ENCODE measurements at regions not wholly inside any gene's neighbourhood (a gene's known extent, or its start where the extent isn't known, plus 50 kb on each side); places are given as distances from the start of the nearest gene placed in this dataset.

GRCh38 chr10:78844960-78845607 is 223.7 kb upstream of the ZMIZ1 start:
- H3K79me2 ChIP-seq (ENCODE audit: insufficient read depth): no peaks in the 10 kb centered on the region
- H3K4me2 ChIP-seq: no peak overlapping the region
- ChIA-PET POLR2A (no interaction called here), CTCF (interaction anchor here (0.7 kb wide), 1 partner anchor 130 kb away, joined by 4 read pairs; no protein-coding TSS in a partner anchor)
- WGBS (ENCODE audit: low lambda C conversion rate): 73% methylated on average over 10 of the region's 10 CpGs
- H3K27me3 ChIP-seq (ENCODE audit: insufficient read depth): no peaks in the 10 kb centered on the region
- H3K36me3 ChIP-seq (replicated peaks in 1 of 2; ENCODE audit: control insufficient read depth in 1 of 2, insufficient read depth in 2 of 2, low read length in 1 of 2): no peaks in the 10 kb centered on the region
- DNase-seq: no peak
- H3K9me3 ChIP-seq: no peaks in the 10 kb centered on the region
- no peak overlapping the region for H3K9ac ChIP-seq
- H3K4me1 ChIP-seq (ENCODE audit: control insufficient read depth in 1 of 2, insufficient read depth in 2 of 2, low read depth in 1 of 2, low read length in 1 of 2): peaks cover 0 to 33% of the 10 kb centered on the region in 2 experiments; a peak in 1 of 4 replicates
- no peaks in the 10 kb centered on the region for H3K9me2 ChIP-seq
- no peak for TF ChIP-seq RXRA (IDR thresholded peaks at IDR 0.05; ENCODE audit: borderline replicate concordance, low read depth)
- TF ChIP-seq RAD21 (IDR thresholded peaks at IDR 0.05; ENCODE audit: low read length): peak; percentile 43
- H4K20me1 ChIP-seq (ENCODE audit: insufficient read depth): no peaks in the 10 kb centered on the region
- no peak overlapping the region for H3K4me3 ChIP-seq (ENCODE audit: low read depth in 2 of 2, low read length in 1 of 2)
- no peak overlapping the region for H3K27ac ChIP-seq (ENCODE audit: low read depth in 2 of 2, low read length in 1 of 2)
- H2AFZ ChIP-seq (ENCODE audit: low read depth): no peak overlapping the region
- no peaks in the 10 kb centered on the region for H3F3A ChIP-seq (replicated peaks; ENCODE audit: insufficient read depth)

GRCh38 chr10:78846071-78846470 is 222.7 kb upstream of the ZMIZ1 start:
- Histone ChIP-seq H3K27ac (ENCODE audit: low read depth in 2 of 2, low read length in 1 of 2) (no peak overlapping the region), H4K20me1 (ENCODE audit: insufficient read depth) (no peaks in the 10 kb centered on the region), H3K9me3 (no peaks in the 10 kb centered on the region), H3K79me2 (ENCODE audit: insufficient read depth) (no peaks in the 10 kb centered on the region), H3K9ac (no peak overlapping the region), H3K4me2 (no peak overlapping the region), H3K4me3 (ENCODE audit: low read depth in 2 of 2, low read length in 1 of 2) (no peak overlapping the region), H3F3A (replicated peaks; ENCODE audit: insufficient read depth) (no peaks in the 10 kb centered on the region), H2AFZ (ENCODE audit: low read depth) (no peak overlapping the region), H3K9me2 (no peaks in the 10 kb centered on the region), H3K36me3 (replicated peaks in 1 of 2; ENCODE audit: control insufficient read depth in 1 of 2, insufficient read depth in 2 of 2, low read length in 1 of 2) (no peaks in the 10 kb centered on the region), H3K4me1 (ENCODE audit: control insufficient read depth in 1 of 2, insufficient read depth in 2 of 2, low read depth in 1 of 2, low read length in 1 of 2) (peaks cover 0 to 33% of the 10 kb centered on the region in 2 experiments; a peak in 1 of 4 replicates), H3K27me3 (ENCODE audit: insufficient read depth) (no peaks in the 10 kb centered on the region)
- 64% methylated on average over 5 of the region's 5 CpGs for WGBS (ENCODE audit: low lambda C conversion rate)
- TF ChIP-seq SMC3 (IDR thresholded peaks at IDR 0.05; ENCODE audit: low read depth, low read length): no peak
- TF ChIP-seq SIN3A (IDR thresholded peaks at IDR 0.05; ENCODE audit: borderline replicate concordance, low read depth, low read length): no peak
- TF ChIP-seq RFX5 (IDR thresholded peaks at IDR 0.05; ENCODE audit: low read length): no peak
- no peak for TF ChIP-seq TCF12 (IDR thresholded peaks at IDR 0.05)
- no peak for TF ChIP-seq ELF1 (IDR thresholded peaks at IDR 0.05)
- TF ChIP-seq EP300 (IDR thresholded peaks at IDR 0.05; ENCODE audit: borderline replicate concordance in 1 of 2, low read depth in 1 of 2, low read length in 1 of 2): no peak
- no peak for TF ChIP-seq IRF3 (IDR thresholded peaks at IDR 0.05; ENCODE audit: low read depth, low read length)
- TF ChIP-seq NFIC (IDR thresholded peaks at IDR 0.05; ENCODE audit: borderline replicate concordance): no peak
- TF ChIP-seq YY1 (IDR thresholded peaks at IDR 0.05; ENCODE audit: low read depth): no peak
- TF ChIP-seq NRF1 (IDR thresholded peaks at IDR 0.05; ENCODE audit: low read depth, low read length): no peak
- TF ChIP-seq TEAD4 (IDR thresholded peaks at IDR 0.05; ENCODE audit: borderline replicate concordance, insufficient read depth): no peak
- CTCF ChIA-PET: interaction anchor here (0.6 to 1.5 kb wide), 3 partner anchors 10 to 416 kb away, joined by 3 read pairs; no protein-coding TSS in a partner anchor
- no peak for DNase-seq
- POLR2A ChIA-PET: no interaction called here
